Ascending aorta (tissue), 2 donors: ENCODE measurements at regions not wholly inside any gene's neighbourhood (a gene's known extent, or its start where the extent isn't known, plus 50 kb on each side); places are given as distances from the start of the nearest gene placed in this dataset.
"Not testable (repeated sequence)": the region's sequence is repeated elsewhere in the genome, so short reads cannot be mapped to it uniquely, and the experiment has no call there.

Source experiments
- DNase-seq, 2 donors: peaks; one replicate each; pipeline ENCODE4 v3.0.0-alpha.2; 2019; ENCODE audit warnings: low spot score in 2 of 2
- H3K27ac ChIP-seq, 2 donors: fragments of 200-600 bp; sonication (generic); one replicate each; pipeline ENCODE4 v1.5.1; 2016 to 2017; ENCODE audit warnings: mild to moderate bottlenecking in 1 of 2
- H3K27me3 ChIP-seq: fragments of 200-600 bp; sonication (generic); one replicate; pipeline ENCODE4 v1.5.1; 2017
- H3K36me3 ChIP-seq, 2 donors: fragments of 200-600 bp; sonication (generic); one replicate each; pipeline ENCODE4 v1.5.1; 2016
- H3K4me1 ChIP-seq, 2 donors: fragments of 200-600 bp; sonication (generic); one replicate each; pipeline ENCODE4 v1.5.1; 2016 to 2017; ENCODE audit warnings: mild to moderate bottlenecking in 1 of 2
- H3K4me3 ChIP-seq, 2 donors: fragments of 200-600 bp; sonication (generic); one replicate each; pipeline ENCODE4 v1.5.1; 2016 to 2017; ENCODE audit warnings: mild to moderate bottlenecking in 1 of 2
- H3K9me3 ChIP-seq, 2 donors: fragments of 200-600 bp; sonication (generic); one replicate each; pipeline ENCODE4 v1.5.1; 2016
- intact Hi-C: fragments of 100-400 bp; cut with DNase I; formaldehyde crosslinking; loops from one replicate; pipeline ENCODE4 v1.15.1; 2023
- TF ChIP-seq, protein P1 (sequence below), 3 experiments: fragments of 200-600 bp in 2 of 3; fragments of 450-650 bp in 1 of 3; sonication (generic) in 2 of 3; IDR thresholded peaks; one replicate each; pipeline ENCODE4 v1.5.1; 2016 to 2019; ENCODE audit warnings: antibody characterized with exemption in 3 of 3, mild to moderate bottlenecking in 1 of 3, moderate library complexity in 1 of 3

DNA sequence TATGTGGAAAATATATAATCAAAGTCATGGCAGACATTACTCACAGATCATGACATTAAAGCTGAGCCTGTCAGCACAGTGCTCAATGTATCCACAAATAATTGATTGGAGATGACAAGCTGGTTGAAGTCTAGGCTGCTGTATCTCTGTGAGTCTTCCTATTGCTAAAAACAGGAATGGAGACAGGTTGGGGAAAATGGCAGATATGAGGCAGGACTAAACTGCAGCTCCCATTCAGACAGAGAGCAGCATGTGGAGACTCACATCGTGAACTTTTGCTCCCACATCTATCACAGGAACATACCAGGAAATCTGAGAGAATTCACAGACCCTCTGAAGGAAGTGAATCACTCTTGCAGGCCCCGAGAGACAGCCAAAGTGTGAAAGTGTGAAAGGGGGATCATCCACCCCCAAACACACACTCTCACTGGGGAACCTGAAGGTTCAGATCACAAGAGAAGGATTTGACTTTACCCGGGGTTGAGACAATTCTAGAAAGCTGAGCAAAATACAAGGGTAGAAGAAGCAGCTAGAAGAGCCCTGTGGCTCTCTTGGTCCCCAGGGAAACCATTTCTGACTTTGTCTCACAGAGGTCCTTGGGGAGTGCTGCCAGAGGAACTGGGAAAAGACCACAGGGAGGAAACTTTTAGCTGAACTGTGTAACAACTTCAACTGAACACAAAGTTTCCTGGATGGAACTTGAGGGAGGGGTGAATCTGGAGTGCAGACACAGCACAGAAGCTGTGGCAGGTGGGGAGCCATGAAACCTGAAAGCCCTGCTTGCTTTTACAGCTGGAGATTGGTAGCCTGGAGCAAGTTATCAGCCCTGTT, 173.4 kb downstream of the S1PR1 start:
- H3K9me3 ChIP-seq, result no peaks in the 10 kb centered on the region

DNA sequence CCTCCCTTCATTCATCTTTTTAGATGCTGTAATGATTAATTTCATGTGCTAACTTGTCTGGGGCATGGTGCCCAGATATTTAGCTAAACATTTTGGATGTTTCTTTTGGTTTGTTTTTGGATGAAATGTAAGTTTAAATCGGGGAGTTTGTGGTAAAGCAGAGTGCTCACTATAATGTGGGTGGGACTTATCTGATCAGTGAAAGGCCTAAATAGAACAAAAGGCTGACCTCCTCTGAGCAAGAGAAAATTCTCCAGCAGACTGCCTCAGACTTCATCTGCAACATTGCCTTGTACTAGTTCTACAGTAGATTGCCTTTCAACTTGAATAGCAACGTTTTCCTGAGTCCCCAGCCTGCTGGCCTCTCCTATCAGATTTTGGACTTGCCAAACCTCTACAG, 183.6 kb downstream of the S1PR1 start:
- H3K36me3 ChIP-seq, result no peaks in the 10 kb centered on the region
- intact Hi-C loops, result no loop called here
- no peaks in the 10 kb centered on the region for H3K27me3 ChIP-seq
- TF ChIP-seq, protein P1, sequence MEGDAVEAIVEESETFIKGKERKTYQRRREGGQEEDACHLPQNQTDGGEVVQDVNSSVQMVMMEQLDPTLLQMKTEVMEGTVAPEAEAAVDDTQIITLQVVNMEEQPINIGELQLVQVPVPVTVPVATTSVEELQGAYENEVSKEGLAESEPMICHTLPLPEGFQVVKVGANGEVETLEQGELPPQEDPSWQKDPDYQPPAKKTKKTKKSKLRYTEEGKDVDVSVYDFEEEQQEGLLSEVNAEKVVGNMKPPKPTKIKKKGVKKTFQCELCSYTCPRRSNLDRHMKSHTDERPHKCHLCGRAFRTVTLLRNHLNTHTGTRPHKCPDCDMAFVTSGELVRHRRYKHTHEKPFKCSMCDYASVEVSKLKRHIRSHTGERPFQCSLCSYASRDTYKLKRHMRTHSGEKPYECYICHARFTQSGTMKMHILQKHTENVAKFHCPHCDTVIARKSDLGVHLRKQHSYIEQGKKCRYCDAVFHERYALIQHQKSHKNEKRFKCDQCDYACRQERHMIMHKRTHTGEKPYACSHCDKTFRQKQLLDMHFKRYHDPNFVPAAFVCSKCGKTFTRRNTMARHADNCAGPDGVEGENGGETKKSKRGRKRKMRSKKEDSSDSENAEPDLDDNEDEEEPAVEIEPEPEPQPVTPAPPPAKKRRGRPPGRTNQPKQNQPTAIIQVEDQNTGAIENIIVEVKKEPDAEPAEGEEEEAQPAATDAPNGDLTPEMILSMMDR (IDR thresholded peaks at IDR 0.05), result no peak
- H3K4me1 ChIP-seq, result no peaks in the 10 kb centered on the region
- no peak for DNase-seq
- no peak overlapping the region for H3K27ac ChIP-seq
- H3K9me3 ChIP-seq, result no peaks in the 10 kb centered on the region
- H3K4me3 ChIP-seq, result no peak overlapping the region

More for the DNA sequence above, 173.4 kb downstream of the S1PR1 start:
- Histone ChIP-seq H3K4me1 (no peaks in the 10 kb centered on the region), H3K4me3 (no peak overlapping the region), H3K36me3 (no peaks in the 10 kb centered on the region), H3K27me3 (no peaks in the 10 kb centered on the region), H3K27ac (no peak overlapping the region)
- TF ChIP-seq, protein P1 (IDR thresholded peaks at IDR 0.05), result no peak
- intact Hi-C loops, result no loop called here
- DNase-seq, result no peak

DNA sequence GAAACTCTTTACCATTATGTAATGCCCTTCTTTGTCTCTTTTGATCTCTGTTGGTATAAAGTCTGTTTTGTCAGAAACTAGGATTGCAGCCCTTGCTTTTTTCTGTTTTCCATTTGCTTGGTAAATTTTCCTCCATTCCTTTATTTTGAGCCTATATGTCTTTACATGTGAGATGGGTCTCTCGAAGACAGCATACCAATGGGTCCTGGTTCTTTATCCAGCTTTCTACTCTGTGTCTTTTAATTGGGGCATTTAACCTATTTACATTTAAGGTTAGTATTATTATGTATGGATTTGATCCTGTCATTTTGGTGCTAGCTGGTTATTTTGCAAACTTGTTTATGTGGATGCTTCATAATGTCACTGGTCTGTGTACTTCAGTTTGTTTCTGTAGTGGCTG, 191.3 kb downstream of the S1PR1 start:
- H3K4me3 ChIP-seq, intact Hi-C loops, H3K27me3 ChIP-seq, H3K27ac ChIP-seq, H3K9me3 ChIP-seq, H3K36me3 ChIP-seq, H3K4me1 ChIP-seq, DNase-seq: not testable (repeated sequence)

DNA sequence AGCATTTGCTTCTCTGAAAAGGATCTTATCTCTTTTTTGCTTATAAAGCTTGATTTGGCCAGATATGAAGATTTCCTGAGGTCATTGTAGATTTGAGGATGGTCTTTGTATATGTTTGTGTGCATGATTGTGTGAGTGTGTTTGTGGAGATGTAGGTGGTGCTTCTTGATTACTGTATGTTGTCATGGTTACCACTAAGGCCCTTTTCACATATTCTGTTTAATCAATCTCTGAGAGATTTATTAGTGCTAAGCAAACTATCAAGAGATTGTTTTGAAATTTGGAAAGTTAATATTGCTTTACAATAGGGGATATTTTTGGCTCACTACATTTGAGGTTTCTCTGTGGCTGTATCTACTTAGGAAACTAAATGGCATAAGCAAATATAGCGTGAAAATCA, 191.7 kb downstream of the S1PR1 start:
- no peaks in the 10 kb centered on the region for H3K27me3 ChIP-seq
- H3K4me1 ChIP-seq, result no peaks in the 10 kb centered on the region
- no peak for DNase-seq
- no peaks in the 10 kb centered on the region for H3K9me3 ChIP-seq
- no peaks in the 10 kb centered on the region for H3K36me3 ChIP-seq
- intact Hi-C loops, result no loop called here
- H3K4me3 ChIP-seq, result no peak overlapping the region
- TF ChIP-seq, protein P1 (IDR thresholded peaks at IDR 0.05), result no peak
- H3K27ac ChIP-seq, result no peak overlapping the region

DNA sequence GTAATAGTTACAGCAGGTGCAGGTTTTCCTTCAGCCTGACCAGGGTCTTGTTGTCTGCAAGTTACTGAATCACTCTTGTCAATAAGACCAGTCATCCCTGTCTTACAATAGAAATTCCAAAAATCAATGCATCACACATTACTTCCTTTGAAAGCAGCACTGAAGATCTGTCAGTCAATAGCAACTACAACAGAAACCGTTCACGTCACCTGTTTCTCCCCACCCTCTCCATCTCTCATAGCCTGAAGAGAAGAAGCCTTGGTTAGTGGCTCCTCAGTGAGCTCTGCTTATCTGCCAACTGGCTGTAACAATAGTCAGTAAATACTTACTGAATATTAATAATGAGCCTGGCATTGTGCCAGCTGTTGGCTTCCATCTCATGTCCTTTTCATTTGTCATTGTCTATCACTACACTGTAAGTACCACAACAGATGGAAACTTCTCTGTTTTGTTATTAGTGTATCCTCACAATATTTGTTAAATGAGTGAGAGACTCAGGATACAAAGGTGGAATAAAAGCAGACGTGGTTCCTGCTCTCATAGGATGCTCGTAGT, 195.2 kb downstream of the S1PR1 start:
- DNase-seq, result no peak
- Histone ChIP-seq H3K4me3 (no peak overlapping the region), H3K4me1 (no peaks in the 10 kb centered on the region), H3K27ac (no peak overlapping the region), H3K36me3 (no peaks in the 10 kb centered on the region), H3K9me3 (no peaks in the 10 kb centered on the region), H3K27me3 (no peaks in the 10 kb centered on the region)
- TF ChIP-seq, protein P1 (IDR thresholded peaks at IDR 0.05), result no peak
- intact Hi-C loops, result no loop called here

DNA sequence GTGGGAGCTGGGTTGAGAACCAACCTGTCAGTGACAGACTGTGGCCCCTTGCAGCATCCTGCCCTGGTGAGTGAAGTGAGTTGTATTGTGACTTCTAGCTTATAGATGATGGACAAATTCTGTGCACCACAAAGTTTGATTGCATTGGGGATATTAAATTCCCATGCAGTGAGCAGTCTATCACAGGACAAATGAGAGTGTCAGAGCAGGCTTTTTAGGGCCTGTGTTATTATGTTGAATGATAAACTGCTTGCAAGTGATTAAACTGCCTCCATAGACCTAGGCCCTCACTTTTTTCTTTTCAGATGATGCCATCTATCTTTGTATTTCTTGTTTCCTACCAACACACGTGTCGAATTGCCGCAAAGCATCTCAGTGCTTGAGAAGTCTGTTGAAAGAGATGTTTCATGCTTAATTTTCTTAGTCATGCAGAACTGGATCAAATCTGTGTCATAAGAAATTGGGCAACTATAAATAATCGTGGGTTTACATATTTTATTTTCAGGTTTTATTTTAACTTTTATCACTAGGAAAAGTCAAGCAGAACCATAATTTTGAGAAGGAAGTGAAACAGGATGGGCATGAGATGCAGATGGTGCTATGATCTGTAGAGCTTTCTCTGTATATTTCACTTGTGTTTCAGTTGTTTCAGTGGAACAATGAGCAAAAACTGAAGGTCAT, 199.2 kb downstream of the S1PR1 start:
- TF ChIP-seq, protein P1 (IDR thresholded peaks at IDR 0.05), result no peak
- Histone ChIP-seq H3K4me1 (no peaks in the 10 kb centered on the region), H3K4me3 (no peak overlapping the region), H3K9me3 (no peaks in the 10 kb centered on the region), H3K27me3 (no peaks in the 10 kb centered on the region), H3K36me3 (no peaks in the 10 kb centered on the region), H3K27ac (no peak overlapping the region)
- DNase-seq, result no peak
- intact Hi-C loops, result no loop called here
